ENCODE measurements at regions not wholly inside any gene's neighbourhood (a gene's known extent, or its start where the extent isn't known, plus 50 kb on each side); places are given as distances from the start of the nearest gene placed in this dataset.

DNA sequence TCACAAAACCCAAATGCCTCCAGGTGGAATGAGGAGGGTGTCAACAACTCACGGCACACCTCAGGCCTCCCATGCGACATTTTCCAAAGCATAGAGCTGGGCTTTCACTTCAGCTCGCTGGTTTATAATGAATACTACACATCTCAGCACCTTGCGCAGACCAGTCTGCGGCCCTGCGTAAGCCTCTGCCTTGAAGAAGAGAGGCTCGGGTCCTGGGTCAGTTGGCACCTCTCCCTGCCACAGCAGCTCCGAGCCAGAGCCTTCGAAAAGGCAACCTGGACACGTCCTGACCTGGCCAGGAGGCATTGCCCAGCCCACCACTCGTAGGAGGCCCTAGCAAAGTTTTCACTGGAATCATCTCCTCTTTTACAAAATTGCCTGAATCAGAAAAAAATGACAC is 183.0 kb upstream of the AFDN start:
- TF ChIP-seq, protein P1, sequence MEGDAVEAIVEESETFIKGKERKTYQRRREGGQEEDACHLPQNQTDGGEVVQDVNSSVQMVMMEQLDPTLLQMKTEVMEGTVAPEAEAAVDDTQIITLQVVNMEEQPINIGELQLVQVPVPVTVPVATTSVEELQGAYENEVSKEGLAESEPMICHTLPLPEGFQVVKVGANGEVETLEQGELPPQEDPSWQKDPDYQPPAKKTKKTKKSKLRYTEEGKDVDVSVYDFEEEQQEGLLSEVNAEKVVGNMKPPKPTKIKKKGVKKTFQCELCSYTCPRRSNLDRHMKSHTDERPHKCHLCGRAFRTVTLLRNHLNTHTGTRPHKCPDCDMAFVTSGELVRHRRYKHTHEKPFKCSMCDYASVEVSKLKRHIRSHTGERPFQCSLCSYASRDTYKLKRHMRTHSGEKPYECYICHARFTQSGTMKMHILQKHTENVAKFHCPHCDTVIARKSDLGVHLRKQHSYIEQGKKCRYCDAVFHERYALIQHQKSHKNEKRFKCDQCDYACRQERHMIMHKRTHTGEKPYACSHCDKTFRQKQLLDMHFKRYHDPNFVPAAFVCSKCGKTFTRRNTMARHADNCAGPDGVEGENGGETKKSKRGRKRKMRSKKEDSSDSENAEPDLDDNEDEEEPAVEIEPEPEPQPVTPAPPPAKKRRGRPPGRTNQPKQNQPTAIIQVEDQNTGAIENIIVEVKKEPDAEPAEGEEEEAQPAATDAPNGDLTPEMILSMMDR (IDR thresholded peaks at IDR 0.05), result no peak
- TF ChIP-seq POLR2A (IDR thresholded peaks at IDR 0.05) (no peak), POLR2AphosphoS5 (IDR thresholded peaks at IDR 0.05) (no peak)
